NCI-H748 (cell line): ENCODE measurements at regions not wholly inside any gene's neighbourhood (a gene's known extent, or its start where the extent isn't known, plus 50 kb on each side); places are given as distances from the start of the nearest gene placed in this dataset.
"Not testable (repeated sequence)": the region's sequence is repeated elsewhere in the genome, so short reads cannot be mapped to it uniquely, and the experiment has no call there.

Source experiments
- DNase-seq: peaks from one replicate; lab custom pipeline; 2025; ENCODE audit not compliant: unreplicated experiment; lab: John Stamatoyannopoulos, UW

DNA sequence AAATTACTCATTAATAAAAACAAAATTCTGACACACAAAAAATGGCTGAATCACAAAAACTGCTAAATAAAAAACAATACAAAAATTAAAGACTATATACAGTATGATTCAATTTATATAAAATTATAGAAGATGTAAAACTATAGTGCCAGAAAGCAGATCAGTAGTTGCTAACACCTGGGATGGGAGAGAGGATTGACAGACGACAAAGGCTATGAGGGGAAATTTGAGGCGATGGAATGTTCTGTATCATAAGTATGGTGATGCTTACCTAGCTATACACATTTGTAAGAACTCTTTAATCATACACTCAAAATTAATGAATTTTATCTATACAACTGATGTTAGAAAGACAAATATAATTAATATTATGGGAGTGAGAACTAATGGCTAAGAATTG lies 247.9 kb upstream of the GJE1 start:
- DNase-seq, result no peak

- no peak for DNase-seq
Observed at GRCh38 chr6:141878686-141879085, 254.0 kb upstream of the GJE1 start.

- no peak for DNase-seq
Observed at GRCh38 chr6:141877275-141877983, 255.3 kb upstream of the GJE1 start.

- DNase-seq, result no peak
Observed at GRCh38 chr6:141874930-141875602, 257.7 kb upstream of the GJE1 start.

DNA sequence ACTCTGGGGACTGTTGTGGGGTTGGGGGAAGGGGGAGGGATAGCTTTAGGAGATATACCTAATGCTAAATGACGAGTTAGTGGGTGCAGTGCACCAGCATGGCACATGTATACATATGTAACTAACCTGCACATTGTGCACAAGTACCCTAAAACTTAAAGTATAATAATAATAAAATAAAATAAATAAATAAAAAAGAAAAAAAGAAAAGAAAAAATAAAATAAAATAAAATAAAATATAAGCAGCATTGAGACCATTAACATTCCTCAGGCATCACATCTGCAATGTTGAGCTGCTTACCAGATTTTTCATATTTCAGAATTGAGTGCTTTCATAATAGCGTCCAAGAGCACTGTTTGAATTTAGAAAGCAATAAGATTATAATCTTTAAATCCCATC lies 263.2 kb upstream of the GJE1 start:
- DNase-seq, result not testable (repeated sequence)

DNA sequence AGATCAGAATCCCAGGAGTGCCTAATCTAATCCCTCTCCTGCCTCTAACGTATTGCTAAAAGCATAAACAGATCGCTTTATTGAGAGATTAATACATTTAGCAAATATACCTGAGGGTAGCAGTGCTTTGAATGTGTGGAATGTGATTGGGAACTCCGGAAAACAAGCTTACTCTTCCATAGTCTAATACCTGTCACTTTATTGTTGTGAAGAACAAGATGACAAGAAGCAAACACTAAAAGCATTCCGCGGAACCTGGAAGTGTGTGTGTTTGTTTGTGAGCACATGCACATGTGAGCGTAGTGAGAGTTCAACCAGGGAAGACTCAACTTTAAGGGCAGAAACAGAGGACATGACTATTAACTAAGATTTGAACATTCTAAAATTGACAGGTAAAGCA lies 265.0 kb upstream of the GJE1 start:
- no peak for DNase-seq

DNA sequence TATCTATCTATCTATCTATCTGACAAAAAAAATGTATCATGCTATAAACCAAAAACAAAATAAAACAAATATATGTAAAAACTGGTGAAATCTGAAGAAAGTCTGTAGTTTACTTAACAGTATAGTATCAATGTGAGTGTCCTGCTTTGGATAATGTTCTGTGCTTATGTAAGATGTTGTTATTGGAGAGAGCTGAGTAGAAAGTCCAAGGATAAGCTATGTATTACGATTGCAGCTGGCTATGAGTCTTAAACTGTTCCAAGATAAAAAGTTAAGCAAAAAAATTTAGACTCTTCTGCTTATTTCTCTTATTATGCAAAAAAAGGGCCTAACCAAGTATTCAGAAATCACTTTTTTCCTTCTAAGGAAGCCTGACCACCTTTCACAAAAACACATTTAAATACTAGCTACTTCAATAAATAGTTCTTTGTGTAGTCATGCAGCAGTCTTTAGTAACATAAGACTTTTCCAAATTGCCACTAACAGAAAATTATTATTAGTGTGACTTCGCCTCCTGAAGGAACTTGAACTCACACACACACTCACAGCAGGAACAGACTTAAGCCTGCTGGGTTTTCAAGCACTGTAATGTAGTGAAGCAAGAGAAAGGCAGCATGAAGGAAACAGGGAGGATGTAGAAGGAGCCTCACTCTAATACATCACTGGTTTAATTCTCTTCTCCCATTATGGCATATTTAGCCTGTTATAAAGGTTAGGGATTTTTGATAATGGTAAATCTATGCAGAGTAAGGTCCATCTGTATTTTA lies 265.8 kb upstream of the GJE1 start:
- DNase-seq, result no peak

GRCh38 chr6:141851063-141851462 lies 281.7 kb upstream of the GJE1 start:
- no peak for DNase-seq

- DNase-seq, result no peak
Observed at GRCh38 chr6:141848029-141848890, 284.5 kb upstream of the GJE1 start.

DNA sequence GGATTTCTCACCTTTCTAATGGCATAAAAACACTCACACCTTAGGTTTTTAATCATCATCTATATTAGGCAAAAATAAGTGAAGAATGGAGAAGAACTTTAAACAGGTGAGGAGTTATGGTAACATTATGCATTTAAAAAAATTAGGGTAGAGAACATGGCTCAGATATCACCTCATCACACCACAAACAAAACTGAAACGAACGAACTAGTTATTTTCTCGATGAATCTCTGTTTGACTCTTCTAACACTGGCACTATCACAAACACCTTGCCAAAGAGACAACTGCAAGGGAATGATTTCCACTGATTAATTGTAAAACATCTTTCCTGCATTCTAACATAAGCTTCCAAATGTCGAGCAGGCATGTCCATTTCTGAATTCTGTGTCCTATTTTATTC lies 286.1 kb upstream of the GJE1 start:
- DNase-seq, result no peak

- DNase-seq, result no peak
Observed at GRCh38 chr6:141843178-141843834, 289.4 kb upstream of the GJE1 start.

DNA sequence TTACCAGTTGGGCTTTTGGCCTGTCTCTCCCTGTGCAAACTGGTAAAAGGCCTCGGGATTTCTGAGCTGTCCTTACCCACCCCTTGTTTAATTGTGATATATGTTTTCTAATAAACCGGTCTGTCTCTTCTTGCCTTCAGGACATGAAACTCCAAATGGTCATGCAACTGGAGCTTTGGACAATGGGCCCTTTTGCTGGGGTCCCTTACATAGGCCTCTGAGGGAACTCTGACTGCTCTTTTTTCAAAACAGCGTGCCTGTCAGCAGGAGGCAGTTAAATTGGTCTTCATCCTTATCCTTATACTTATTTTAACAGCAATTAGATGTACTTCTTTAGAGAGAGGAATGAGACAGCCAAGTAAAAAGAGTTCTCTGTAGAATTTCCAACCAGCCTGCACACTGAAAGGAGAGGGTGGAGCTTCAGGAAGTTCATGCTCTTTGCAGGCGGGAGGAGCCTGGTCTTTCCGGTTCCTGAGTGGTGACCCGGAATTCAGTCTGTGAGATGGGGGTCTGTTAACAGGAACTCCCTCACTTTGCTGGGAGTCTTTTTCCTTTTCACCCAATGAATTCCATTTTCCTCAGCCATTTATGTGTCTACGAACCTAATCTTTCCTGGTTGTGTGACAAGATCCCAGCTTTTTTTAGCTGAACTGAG lies 299.6 kb upstream of the GJE1 start:
- no peak for DNase-seq

DNA sequence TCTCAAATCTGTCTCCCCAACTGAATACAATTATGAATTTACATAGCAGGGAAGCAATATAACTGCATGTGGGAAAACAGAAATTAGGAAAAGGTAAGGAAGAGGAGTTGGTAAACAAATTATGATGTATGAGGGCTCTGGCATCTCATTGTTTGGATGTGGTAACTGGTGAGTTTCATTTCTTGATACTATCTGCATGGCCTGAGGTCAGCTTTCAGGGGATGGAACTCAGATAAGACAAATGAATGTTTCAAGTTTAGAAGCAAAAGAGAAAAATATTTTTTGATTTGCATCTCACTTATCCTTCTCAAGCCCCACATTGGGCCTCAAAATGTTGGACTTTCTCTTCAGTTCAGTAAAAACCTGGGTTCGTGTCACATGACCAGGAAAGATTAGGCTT lies 302.2 kb upstream of the GJE1 start:
- DNase-seq, result no peak

GRCh38 chr6:141829566-141830360 lies 303.0 kb upstream of the GJE1 start:
- no peak for DNase-seq

GRCh38 chr6:141824350-141824749 lies 308.4 kb upstream of the GJE1 start:
- no peak for DNase-seq

GRCh38 chr6:141815039-141815438 lies 317.7 kb upstream of the GJE1 start:
- peak; percentile 64 for DNase-seq

GRCh38 chr6:141809901-141810300 lies 322.8 kb upstream of the GJE1 start:
- no peak for DNase-seq

GRCh38 chr6:141808662-141809061 lies 324.1 kb upstream of the GJE1 start:
- DNase-seq, result no peak

GRCh38 chr6:141800973-141801372 lies 331.8 kb upstream of the GJE1 start:
- DNase-seq, result not testable (repeated sequence)
